ENCODE measurements at regions not wholly inside any gene's neighbourhood (a gene's known extent, or its start where the extent isn't known, plus 50 kb on each side); places are given as distances from the start of the nearest gene placed in this dataset.
A peak's percentile ranks its signal among the peaks of the same experiment; 100 is the strongest.

GRCh38 chr13:107157271-107157670, 589.3 kb upstream of the ARGLU1 start:
- Histone ChIP-seq H3K4me3 (no peak overlapping the region), H3K4me2 (no peak overlapping the region), H3K27me3 (no peaks in the 10 kb centered on the region), H3K27ac (no peak overlapping the region), H3K36me3 (no peaks in the 10 kb centered on the region), H3K9me3 (no peaks in the 10 kb centered on the region), H3K9ac (no peak overlapping the region), H3K4me1 (no peaks in the 10 kb centered on the region), H4K20me1 (no peaks in the 10 kb centered on the region; the same call in 1 of the 2 replicates)
- no peak for TF ChIP-seq Cebpa-rat (IDR thresholded peaks at IDR 0.05)

DNA sequence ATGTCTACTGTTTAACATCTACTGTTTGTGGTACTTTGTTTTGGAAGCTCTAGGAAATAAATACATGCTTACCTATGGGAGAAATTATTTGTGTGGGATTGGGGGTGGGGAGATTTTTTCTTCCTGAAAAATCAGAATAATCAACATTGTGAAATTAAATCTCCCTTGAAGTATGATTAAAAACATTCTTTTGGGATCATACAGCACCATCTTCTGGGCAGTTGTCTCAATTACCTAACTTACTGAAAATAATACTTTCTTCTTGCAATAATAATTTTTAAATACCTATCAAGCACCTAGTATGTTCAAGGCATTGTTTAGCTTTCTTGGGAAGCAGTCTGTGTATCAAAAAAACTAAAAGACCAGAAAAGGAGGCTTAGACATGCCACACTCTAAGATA, 576.5 kb upstream of the ARGLU1 start:
- Histone ChIP-seq H3K4me1 (no peaks in the 10 kb centered on the region), H3K4me2 (no peak overlapping the region)

GRCh38 chr13:107141767-107142166, 573.8 kb upstream of the ARGLU1 start:
- H3K4me3 ChIP-seq: no peak overlapping the region
- no peak overlapping the region for H3K4me2 ChIP-seq
- H3K4me1 ChIP-seq: no peaks in the 10 kb centered on the region
- H3K27me3 ChIP-seq: no peaks in the 10 kb centered on the region
- H3K27ac ChIP-seq: no peak overlapping the region
- no peak overlapping the region for H3K9ac ChIP-seq
- no peaks in the 10 kb centered on the region for H3K36me3 ChIP-seq
- TF ChIP-seq Cebpa-rat (IDR thresholded peaks at IDR 0.05): no peak
- H3K9me3 ChIP-seq: no peaks in the 10 kb centered on the region
- H4K20me1 ChIP-seq: no peaks in the 10 kb centered on the region

More for the DNA sequence above, 576.5 kb upstream of the ARGLU1 start:
- Histone ChIP-seq H4K20me1 (no peaks in the 10 kb centered on the region), H3K27ac (no peak overlapping the region), H3K9ac (no peak overlapping the region), H3K4me3 (no peak overlapping the region), H3K27me3 (no peaks in the 10 kb centered on the region), H3K9me3 (0 out of 2 replicates have a peak, but pooled peaks cover 4% of the 10 kb centered on the region), H3K36me3 (no peaks in the 10 kb centered on the region)
- no peak for TF ChIP-seq Cebpa-rat (IDR thresholded peaks at IDR 0.05)

- Histone ChIP-seq H3K9ac (no peak overlapping the region), H3K4me3 (no peak overlapping the region), H3K4me2 (no peak overlapping the region), H3K9me3 (no peaks in the 10 kb centered on the region), H3K27me3 (no peaks in the 10 kb centered on the region), H3K36me3 (no peaks in the 10 kb centered on the region), H4K20me1 (no peaks in the 10 kb centered on the region), H3K27ac (no peak overlapping the region), H3K4me1 (no peaks in the 10 kb centered on the region)
- TF ChIP-seq Cebpa-rat (IDR thresholded peaks at IDR 0.05): no peak
Measured at GRCh38 chr13:107139006-107139405, 571.1 kb upstream of the ARGLU1 start.

- Histone ChIP-seq H4K20me1 (no peaks in the 10 kb centered on the region), H3K4me1 (no peaks in the 10 kb centered on the region)
Measured at GRCh38 chr13:107138486-107138885, 570.5 kb upstream of the ARGLU1 start.

DNA sequence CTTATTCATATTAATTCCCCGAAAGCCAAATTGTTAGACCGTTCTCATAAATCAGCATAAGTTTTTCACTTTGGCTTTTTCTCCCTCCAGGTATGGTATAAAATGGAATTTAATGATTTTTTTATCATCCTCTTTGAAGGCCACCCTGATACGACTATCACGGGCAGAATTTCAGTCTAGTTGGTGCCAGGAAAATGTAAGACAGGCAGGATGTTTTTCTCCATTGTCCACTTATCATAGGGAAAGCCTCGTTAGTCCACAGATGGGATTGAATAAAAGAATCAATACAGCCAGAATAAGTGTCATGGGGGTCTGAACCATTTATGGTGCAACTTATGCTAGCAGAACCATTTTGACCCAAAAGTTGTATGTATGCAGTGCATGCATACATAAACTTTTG, 566.0 kb upstream of the ARGLU1 start:
- H3K27ac ChIP-seq: no peak overlapping the region
- peaks cover 3% of the 10 kb centered on the region; the same call in 1 of the 2 replicates for H3K9me3 ChIP-seq
- no peaks in the 10 kb centered on the region for H3K4me1 ChIP-seq
- peaks cover 3% of the 10 kb centered on the region; the same call in 1 of the 2 replicates for H3K36me3 ChIP-seq
- no peak overlapping the region for H3K4me2 ChIP-seq
- H3K4me3 ChIP-seq: no peak overlapping the region
- TF ChIP-seq Cebpa-rat (IDR thresholded peaks at IDR 0.05): no peak
- no peaks in the 10 kb centered on the region for H4K20me1 ChIP-seq
- no peaks in the 10 kb centered on the region for H3K27me3 ChIP-seq
- no peak overlapping the region for H3K9ac ChIP-seq

More at GRCh38 chr13:107138486-107138885, 570.5 kb upstream of the ARGLU1 start:
- H3K4me3 ChIP-seq: no peak overlapping the region
- TF ChIP-seq Cebpa-rat (IDR thresholded peaks at IDR 0.05): no peak
- H3K9ac ChIP-seq: no peak overlapping the region
- no peaks in the 10 kb centered on the region for H3K9me3 ChIP-seq
- no peaks in the 10 kb centered on the region for H3K27me3 ChIP-seq
- no peaks in the 10 kb centered on the region for H3K36me3 ChIP-seq
- H3K27ac ChIP-seq: no peak overlapping the region
- H3K4me2 ChIP-seq: no peak overlapping the region

DNA sequence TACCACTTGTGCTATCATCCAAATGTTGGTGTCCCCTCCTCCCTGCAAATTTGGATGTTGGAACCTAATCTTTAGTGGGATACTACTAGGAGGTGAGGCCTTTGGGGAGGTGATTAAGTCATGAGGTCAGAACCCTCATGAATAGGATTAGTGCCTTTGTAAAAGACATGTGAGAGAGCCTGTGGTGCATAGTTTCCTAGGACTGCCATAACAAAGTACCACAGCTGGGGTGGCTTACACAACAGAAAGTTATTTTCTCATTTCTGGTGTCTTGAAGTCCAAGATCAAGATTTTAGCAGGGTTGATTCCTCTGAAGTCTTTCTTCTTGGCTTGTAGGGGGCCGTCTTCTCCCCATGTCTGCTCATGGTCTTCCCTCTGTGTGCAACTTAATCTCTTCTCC, 562.6 kb upstream of the ARGLU1 start:
- H3K36me3 ChIP-seq: peaks cover 25% of the 10 kb centered on the region
- no peak overlapping the region for H3K4me3 ChIP-seq
- no peaks in the 10 kb centered on the region for H4K20me1 ChIP-seq
- no peak overlapping the region for H3K9ac ChIP-seq
- H3K27ac ChIP-seq: no peak overlapping the region
- no peaks in the 10 kb centered on the region for H3K27me3 ChIP-seq
- no peak for TF ChIP-seq Cebpa-rat (IDR thresholded peaks at IDR 0.05)
- H3K4me1 ChIP-seq: no peaks in the 10 kb centered on the region
- H3K9me3 ChIP-seq: peaks cover 23% of the 10 kb centered on the region
- no peak overlapping the region for H3K4me2 ChIP-seq

- peaks cover 29% of the 10 kb centered on the region for H3K36me3 ChIP-seq
- H3K9ac ChIP-seq: no peak overlapping the region
- H3K9me3 ChIP-seq: peaks cover 23% of the 10 kb centered on the region
- TF ChIP-seq Cebpa-rat (IDR thresholded peaks at IDR 0.05): no peak
- H4K20me1 ChIP-seq: no peaks in the 10 kb centered on the region
- no peak overlapping the region for H3K27ac ChIP-seq
- no peak overlapping the region for H3K4me2 ChIP-seq
- no peaks in the 10 kb centered on the region for H3K27me3 ChIP-seq
- H3K4me3 ChIP-seq: no peak overlapping the region
- H3K4me1 ChIP-seq: peaks cover 43% of the 10 kb centered on the region
Measured at GRCh38 chr13:107124730-107125129, 556.8 kb upstream of the ARGLU1 start.

- Histone ChIP-seq H3K36me3 (peaks cover 28% of the 10 kb centered on the region), H4K20me1 (no peaks in the 10 kb centered on the region), H3K4me1 (peaks cover 48% of the 10 kb centered on the region), H3K9me3 (peaks cover 22% of the 10 kb centered on the region), H3K27me3 (no peaks in the 10 kb centered on the region), H3K4me3 (no peak overlapping the region), H3K4me2 (0 out of 2 replicates have a peak overlapping the region, but pooled peaks have one; percentile 40), H3K27ac (no peak overlapping the region), H3K9ac (no peak overlapping the region)
- TF ChIP-seq Cebpa-rat (IDR thresholded peaks at IDR 0.05): no peak
Measured at GRCh38 chr13:107124129-107124718, 556.3 kb upstream of the ARGLU1 start.

DNA sequence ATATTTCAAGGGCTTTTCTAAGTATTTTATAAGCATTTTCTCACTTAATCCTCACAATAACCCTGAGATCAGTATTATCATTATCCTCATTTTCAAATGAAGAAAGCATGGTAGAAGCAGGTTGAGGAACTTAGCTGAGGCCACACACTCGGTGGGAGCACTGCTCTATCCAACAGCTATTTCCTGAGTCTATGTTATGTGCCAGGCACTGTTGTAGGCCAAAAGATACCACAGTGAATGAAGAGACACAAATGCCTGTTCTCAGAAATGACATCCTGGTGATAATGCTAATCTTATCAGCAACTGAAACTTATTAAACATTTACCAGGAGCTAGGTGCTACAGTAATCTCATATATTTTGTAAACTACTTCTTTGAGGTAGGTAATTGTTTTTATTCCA, 553.9 kb upstream of the ARGLU1 start:
- H3K4me3 ChIP-seq: no peak overlapping the region

More for the DNA sequence above, 553.9 kb upstream of the ARGLU1 start:
- Histone ChIP-seq H3K27ac (no peak overlapping the region), H3K9me3 (peaks cover 13% of the 10 kb centered on the region), H3K4me1 (peaks cover 66% of the 10 kb centered on the region), H4K20me1 (no peaks in the 10 kb centered on the region), H3K4me2 (0 out of 2 replicates have a peak overlapping the region, but pooled peaks have one; percentile 18), H3K36me3 (peaks cover 24% of the 10 kb centered on the region), H3K27me3 (no peaks in the 10 kb centered on the region), H3K9ac (no peak overlapping the region)
- no peak for TF ChIP-seq Cebpa-rat (IDR thresholded peaks at IDR 0.05)
